Glomerular endothelial cell (primary cell): ENCODE measurements at regions not wholly inside any gene's neighbourhood (a gene's known extent, or its start where the extent isn't known, plus 50 kb on each side); places are given as distances from the start of the nearest gene placed in this dataset.

Experiments used
- DNase-seq: peaks from one replicate; pipeline ENCODE4 v3.0.0-alpha.2; 2011; ENCODE audit warnings: low read depth, low spot score; ENCODE audit errors: extremely low read depth

- no peak for DNase-seq
Observed at GRCh38 chr22:49023161-49023878, 804.4 kb downstream of the BRD1 start.

GRCh38 chr22:49022816-49023160 lies 804.9 kb downstream of the BRD1 start:
- DNase-seq, result no peak

GRCh38 chr22:49021926-49022815 lies 805.5 kb downstream of the BRD1 start:
- DNase-seq, result no peak

- no peak for DNase-seq
Observed at GRCh38 chr22:49021131-49021925, 806.3 kb downstream of the BRD1 start.

- DNase-seq, result no peak
Observed at GRCh38 chr22:49019737-49020713, 807.6 kb downstream of the BRD1 start.

GRCh38 chr22:49018601-49019000 lies 809.1 kb downstream of the BRD1 start:
- DNase-seq, result no peak

- DNase-seq, result no peak
Observed at GRCh38 chr22:49017482-49018329, 810.0 kb downstream of the BRD1 start.

GRCh38 chr22:49016909-49017481 lies 810.7 kb downstream of the BRD1 start:
- DNase-seq, result no peak

- DNase-seq, result no peak
Observed at GRCh38 chr22:49015993-49016908, 811.4 kb downstream of the BRD1 start.

- no peak for DNase-seq
Observed at GRCh38 chr22:49015459-49015858, 812.2 kb downstream of the BRD1 start.

GRCh38 chr22:49014227-49015201 lies 813.2 kb downstream of the BRD1 start:
- no peak for DNase-seq

- no peak for DNase-seq
Observed at GRCh38 chr22:49013707-49014106, 814.0 kb downstream of the BRD1 start.

- DNase-seq, result no peak
Observed at GRCh38 chr22:49012712-49013395, 814.8 kb downstream of the BRD1 start.

- no peak for DNase-seq
Observed at GRCh38 chr22:49011769-49012648, 815.7 kb downstream of the BRD1 start.

GRCh38 chr22:49011379-49011768 lies 816.3 kb downstream of the BRD1 start:
- no peak for DNase-seq
